ENCODE measurements at regions not wholly inside any gene's neighbourhood (a gene's known extent, or its start where the extent isn't known, plus 50 kb on each side); places are given as distances from the start of the nearest gene placed in this dataset.

- ChIA-PET CTCF (no interaction called here), POLR2A (no interaction called here), RAD21 (ENCODE audit: low non-redundant PET in 1 of 2, low total read pairs in 2 of 2, uncharacterized antibody in 2 of 2, unreplicated experiment in 2 of 2) (no interaction called here)
- H3K4me1 ChIP-seq (ENCODE audit: control insufficient read depth in 1 of 2, insufficient read depth in 2 of 2, low read length in 2 of 2), result no peaks in the 10 kb centered on the region
- DNase-seq (ENCODE audit: low read depth, low spot score), result no peak
- intact Hi-C loops (cut with micrococcal nuclease), result no loop called here
- no peaks in the 10 kb centered on the region for H3K9me2 ChIP-seq (ENCODE audit: insufficient read depth)
- H3K9me3 ChIP-seq (ENCODE audit: control insufficient read depth in 1 of 2, insufficient read depth in 1 of 2, low read depth in 1 of 2, low read length in 2 of 2), result no peaks in the 10 kb centered on the region
- H3K36me3 ChIP-seq (ENCODE audit: control insufficient read depth in 1 of 2, insufficient read depth in 2 of 2, low read length in 2 of 2), result no peaks in the 10 kb centered on the region
- ATAC-seq, result no peak
- H3K79me2 ChIP-seq (ENCODE audit: insufficient read depth, low read length), result no peaks in the 10 kb centered on the region
- H3K27ac ChIP-seq (ENCODE audit: low read depth, low read length), result no peak overlapping the region
- no peaks in the 10 kb centered on the region for H3K27me3 ChIP-seq (ENCODE audit: insufficient read depth, low read length)
- no peak overlapping the region for H3K4me2 ChIP-seq (ENCODE audit: low read length)
- H3K9ac ChIP-seq (ENCODE audit: low read length), result no peak overlapping the region
- no peaks in the 10 kb centered on the region for H4K20me1 ChIP-seq (ENCODE audit: insufficient read depth)
- BruUV-seq (replicated peaks), result no TSS peak
- TF ChIP-seq ZBTB33 (IDR thresholded peaks at IDR 0.05; ENCODE audit: extremely low read depth, insufficient replicate concordance, low read length) (no peak), SIN3A (IDR thresholded peaks at IDR 0.05; ENCODE audit: low read depth) (no peak), ELF1 (IDR thresholded peaks at IDR 0.05; ENCODE audit: borderline replicate concordance, low read depth) (no peak)
- no peak overlapping the region for H2AFZ ChIP-seq (ENCODE audit: low read depth, low read length, poor library complexity, severe bottlenecking)
- no peak overlapping the region for H3K4me3 ChIP-seq (replicated peaks in 1 of 2; ENCODE audit: low read depth in 1 of 2, low read length in 2 of 2)
These were observed 52.9 kb downstream of the ZBTB38 start for GRCh38 chr3:141421186-141421585.

GRCh38 chr3:141421639-141422319 is 53.5 kb downstream of the ZBTB38 start:
- Histone ChIP-seq H3K9ac (ENCODE audit: low read length) (no peak overlapping the region), H2AFZ (ENCODE audit: low read depth, low read length, poor library complexity, severe bottlenecking) (no peak overlapping the region), H3K9me2 (ENCODE audit: insufficient read depth) (no peaks in the 10 kb centered on the region), H3K4me2 (ENCODE audit: low read length) (no peak overlapping the region), H3K27me3 (ENCODE audit: insufficient read depth, low read length) (no peaks in the 10 kb centered on the region), H3K79me2 (ENCODE audit: insufficient read depth, low read length) (no peaks in the 10 kb centered on the region), H3K36me3 (ENCODE audit: control insufficient read depth in 1 of 2, insufficient read depth in 2 of 2, low read length in 2 of 2) (no peaks in the 10 kb centered on the region), H3K4me1 (ENCODE audit: control insufficient read depth in 1 of 2, insufficient read depth in 2 of 2, low read length in 2 of 2) (no peaks in the 10 kb centered on the region), H4K20me1 (ENCODE audit: insufficient read depth) (no peaks in the 10 kb centered on the region), H3K4me3 (replicated peaks in 1 of 2; ENCODE audit: low read depth in 1 of 2, low read length in 2 of 2) (no peak overlapping the region), H3K9me3 (ENCODE audit: control insufficient read depth in 1 of 2, insufficient read depth in 1 of 2, low read depth in 1 of 2, low read length in 2 of 2) (no peaks in the 10 kb centered on the region), H3K27ac (ENCODE audit: low read depth, low read length) (no peak overlapping the region)
- ChIA-PET CTCF (no interaction called here), RAD21 (ENCODE audit: low non-redundant PET in 1 of 2, low total read pairs in 2 of 2, uncharacterized antibody in 2 of 2, unreplicated experiment in 2 of 2) (no interaction called here), POLR2A (no interaction called here)
- no TSS peak for BruUV-seq (replicated peaks)
- DNase-seq (ENCODE audit: low read depth, low spot score) (no peak), ATAC-seq (no peak)
- intact Hi-C loops (cut with micrococcal nuclease), result no loop called here
- TF ChIP-seq ZBTB33 (IDR thresholded peaks at IDR 0.05; ENCODE audit: extremely low read depth, insufficient replicate concordance, low read length) (no peak), MAX (IDR thresholded peaks at IDR 0.05) (no peak), SRF (IDR thresholded peaks at IDR 0.05; ENCODE audit: low read depth) (no peak), CBX3 (IDR thresholded peaks at IDR 0.05; ENCODE audit: low read depth) (no peak), EZH2 (IDR thresholded peaks at IDR 0.05) (no peak), SP1 (IDR thresholded peaks at IDR 0.05; ENCODE audit: low read depth) (no peak), CEBPB (IDR thresholded peaks at IDR 0.05; ENCODE audit: low read depth) (no peak), TCF7L2 (IDR thresholded peaks at IDR 0.05; ENCODE audit: borderline replicate concordance, extremely low read depth, insufficient read depth, insufficient read length) (no peak), CTCF (IDR thresholded peaks at IDR 0.05 in 2 of 3, conservative IDR thresholded peaks at IDR 0.05 in 1 of 3; ENCODE audit: borderline replicate concordance in 1 of 3, insufficient read depth in 1 of 3, low read depth in 2 of 3, low read length in 2 of 3) (no peak), EGR1 (IDR thresholded peaks at IDR 0.05; ENCODE audit: low read depth) (no peak), ELF1 (IDR thresholded peaks at IDR 0.05; ENCODE audit: borderline replicate concordance, low read depth) (no peak), ZNF274 (IDR thresholded peaks at IDR 0.05; ENCODE audit: low read depth, low read length) (no peak)

Measured in HCT116 (cell line).